ENCODE measurements at regions not wholly inside any gene's neighbourhood (a gene's known extent, or its start where the extent isn't known, plus 50 kb on each side); places are given as distances from the start of the nearest gene placed in this dataset.

GRCh38 chr5:82334085-82334692 lies 56.0 kb upstream of the RPS23 start:
- no peak for TF ChIP-seq CTCF (IDR thresholded peaks at IDR 0.05)
- no peak for TF ChIP-seq POLR2A (IDR thresholded peaks at IDR 0.05)
